Progenitor cell of endocrine pancreas (in vitro differentiated cells): ENCODE measurements at regions not wholly inside any gene's neighbourhood (a gene's known extent, or its start where the extent isn't known, plus 50 kb on each side); places are given as distances from the start of the nearest gene placed in this dataset.

ENCODE experiments used
- DNase-seq: peaks from one replicate; pipeline ENCODE4 v3.0.0; 2021; ENCODE audit warnings: low spot score; ENCODE audit not compliant: unreplicated experiment
- H3K27ac Mint-ChIP-seq: 2 replicates; pipeline ENCODE4 v1.8.0; 2021; ENCODE audit warnings: mild to moderate bottlenecking, moderate library complexity, mixed read lengths
- H3K27me3 Mint-ChIP-seq: 2 replicates; pipeline ENCODE4 v1.8.0; 2021; ENCODE audit warnings: mixed read lengths
- H3K36me3 Mint-ChIP-seq: 2 replicates; pipeline ENCODE4 v1.8.0; 2022; ENCODE audit warnings: mixed read lengths; ENCODE audit not compliant: insufficient read depth
- H3K4me1 Mint-ChIP-seq: 2 replicates; pipeline ENCODE4 v1.8.0; 2021; ENCODE audit warnings: low read depth, mixed read lengths
- H3K4me3 Mint-ChIP-seq: 2 replicates; pipeline ENCODE4 v1.8.0; 2021; ENCODE audit warnings: low read depth, mild to moderate bottlenecking, moderate library complexity, mixed read lengths
- H3K9me3 Mint-ChIP-seq: 2 replicates; pipeline ENCODE4 v1.8.0; 2021; ENCODE audit warnings: low read depth, mixed read lengths
- CTCF ChIP-seq: fragments of 200-600 bp; sonication (generic); IDR thresholded peaks from one replicate; pipeline ENCODE4 v1.5.0; 2021; ENCODE audit warnings: antibody characterized with exemption, mild to moderate bottlenecking; ENCODE audit not compliant: unreplicated experiment

- no peaks in the 10 kb centered on the region for H3K36me3 Mint-ChIP-seq
- TF ChIP-seq CTCF, result no peak
- H3K27me3 Mint-ChIP-seq, result peaks cover 33% of the 10 kb centered on the region
- no peak overlapping the region for H3K4me3 Mint-ChIP-seq
- H3K27ac Mint-ChIP-seq, result no peak overlapping the region
- H3K9me3 Mint-ChIP-seq, result no peaks in the 10 kb centered on the region
- peaks cover 5% of the 10 kb centered on the region for H3K4me1 Mint-ChIP-seq
- no peak for DNase-seq
These were observed 87.1 kb downstream of the C1QL2 start for GRCh38 chr2:119071476-119071875.

DNA sequence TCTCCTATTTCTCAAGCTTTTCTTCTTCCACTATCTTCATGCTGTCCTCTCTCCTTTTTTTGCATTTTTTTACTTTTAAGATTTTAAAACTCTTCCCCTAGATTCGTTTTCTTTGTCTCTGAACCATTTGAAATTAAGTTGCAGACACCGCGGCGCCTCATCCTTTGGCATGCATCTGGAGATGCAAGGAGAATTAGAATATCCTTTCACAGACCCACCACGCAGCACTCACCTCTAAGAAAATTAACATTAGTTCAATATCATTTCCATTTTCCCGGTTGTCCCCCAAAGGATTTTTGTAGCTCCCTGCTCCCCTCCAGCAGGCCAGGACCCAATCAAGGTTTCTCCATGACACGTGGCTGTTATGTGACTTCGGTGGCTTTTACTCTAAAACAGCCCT, 88.8 kb downstream of the C1QL2 start:
- Mint-ChIP-seq H3K4me3 (no peak overlapping the region), H3K36me3 (no peaks in the 10 kb centered on the region), H3K27ac (no peak overlapping the region), H3K9me3 (no peaks in the 10 kb centered on the region), H3K4me1 (peaks cover 5% of the 10 kb centered on the region), H3K27me3 (peaks cover 24% of the 10 kb centered on the region)
- no peak for DNase-seq
- no peak for TF ChIP-seq CTCF

DNA sequence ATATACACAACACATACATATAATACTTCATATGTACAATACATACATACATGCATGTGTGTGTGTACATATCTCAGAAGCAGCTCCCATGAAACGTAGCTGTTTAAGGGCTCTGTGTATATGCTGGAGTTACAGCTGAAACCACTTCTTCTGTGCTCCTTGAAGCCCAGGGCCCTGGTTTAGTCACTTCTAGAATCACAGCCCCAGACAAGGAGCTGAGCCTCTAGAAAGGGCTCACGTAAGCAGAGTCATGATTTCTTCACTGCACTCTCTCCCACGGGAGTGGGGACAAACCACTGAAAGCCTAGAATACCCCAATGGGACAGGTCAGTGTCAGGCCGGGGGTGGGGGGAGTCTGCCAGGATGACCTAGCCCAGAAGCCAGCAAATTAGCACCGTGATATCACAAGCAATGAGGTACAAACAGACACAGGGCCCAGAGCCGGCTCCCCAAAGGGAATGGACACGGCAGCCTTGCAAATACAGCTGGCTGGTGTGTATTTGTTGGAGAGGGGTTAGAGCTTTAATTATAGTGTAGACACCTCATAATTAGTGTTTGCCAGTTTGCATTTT, 90.3 kb downstream of the C1QL2 start:
- H3K4me1 Mint-ChIP-seq, result peaks cover 6% of the 10 kb centered on the region
- DNase-seq, result no peak
- no peaks in the 10 kb centered on the region for H3K36me3 Mint-ChIP-seq
- H3K27me3 Mint-ChIP-seq, result peaks cover 11% of the 10 kb centered on the region
- TF ChIP-seq CTCF, result no peak
- no peak overlapping the region for H3K27ac Mint-ChIP-seq
- no peak overlapping the region for H3K4me3 Mint-ChIP-seq
- H3K9me3 Mint-ChIP-seq, result no peaks in the 10 kb centered on the region

DNA sequence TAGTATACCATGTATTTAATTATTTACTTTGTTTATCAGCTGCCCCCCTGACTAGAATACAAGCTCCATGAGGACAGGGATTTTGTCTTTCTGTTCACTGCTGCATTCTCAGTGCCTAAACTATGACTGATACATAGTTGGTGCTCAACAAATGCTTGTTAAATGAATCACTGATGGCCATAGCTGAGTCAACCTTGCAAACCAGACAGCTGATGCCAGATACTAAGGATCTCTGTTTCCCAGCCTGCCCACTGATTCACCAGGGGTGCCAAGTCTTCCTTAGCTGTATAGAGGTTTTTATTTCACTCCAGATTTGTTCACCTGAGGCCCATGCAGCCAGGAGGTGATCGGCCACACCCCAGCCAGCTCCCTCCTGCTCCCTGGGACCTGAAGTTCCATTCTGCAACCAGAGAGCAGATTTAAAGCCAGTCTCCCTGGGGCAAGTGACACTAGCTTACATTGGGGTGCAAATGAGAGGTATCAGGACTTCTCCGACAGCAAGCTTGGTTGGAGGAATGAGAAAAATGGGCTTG, 92.2 kb downstream of the C1QL2 start:
- no peak overlapping the region for H3K4me3 Mint-ChIP-seq
- TF ChIP-seq CTCF, result no peak
- peaks cover 11% of the 10 kb centered on the region for H3K27me3 Mint-ChIP-seq
- H3K36me3 Mint-ChIP-seq, result no peaks in the 10 kb centered on the region
- no peaks in the 10 kb centered on the region for H3K9me3 Mint-ChIP-seq
- no peak overlapping the region for H3K27ac Mint-ChIP-seq
- no peak for DNase-seq
- peaks cover 17% of the 10 kb centered on the region for H3K4me1 Mint-ChIP-seq

GRCh38 chr2:119065146-119065545, 93.4 kb downstream of the C1QL2 start:
- no peaks in the 10 kb centered on the region for H3K9me3 Mint-ChIP-seq

More at GRCh38 chr2:119065146-119065545, 93.4 kb downstream of the C1QL2 start:
- no peak for TF ChIP-seq CTCF
- DNase-seq, result no peak
- no peak overlapping the region for H3K4me3 Mint-ChIP-seq
- H3K27me3 Mint-ChIP-seq, result peaks cover 13% of the 10 kb centered on the region
- no peaks in the 10 kb centered on the region for H3K36me3 Mint-ChIP-seq
- H3K4me1 Mint-ChIP-seq, result peaks cover 17% of the 10 kb centered on the region
- H3K27ac Mint-ChIP-seq, result no peak overlapping the region
